Testis (tissue), 2 donors: ENCODE measurements at regions not wholly inside any gene's neighbourhood (a gene's known extent, or its start where the extent isn't known, plus 50 kb on each side); places are given as distances from the start of the nearest gene placed in this dataset.

Experiments used
- DNase-seq: peaks from one replicate; pipeline ENCODE4 v3.0.0-alpha.2; 2019
- H3K27ac ChIP-seq, 2 donors: fragments of 200-600 bp; sonication (generic); one replicate each; pipeline ENCODE4 v1.5.1; 2019
- H3K27me3 ChIP-seq: fragments of 200-600 bp; sonication (generic); one replicate; pipeline ENCODE4 v1.5.1; 2019
- H3K36me3 ChIP-seq: fragments of 200-600 bp; sonication (generic); one replicate; pipeline ENCODE4 v1.5.1; 2017; ENCODE audit warnings: low read depth; ENCODE audit errors: missing control alignments
- H3K4me1 ChIP-seq: fragments of 200-600 bp; sonication (generic); one replicate; pipeline ENCODE4 v1.5.1; 2019
- H3K4me3 ChIP-seq, 2 donors: fragments of 200-600 bp; sonication (generic); one replicate each; pipeline ENCODE4 v1.5.1; 2017 to 2019
- H3K9me3 ChIP-seq: fragments of 200-600 bp; sonication (generic); one replicate; pipeline ENCODE4 v1.5.1; 2017
- POLR2A ChIP-seq: fragments of 450-650 bp; IDR thresholded peaks from one replicate; pipeline ENCODE4 v1.6.1; 2017; ENCODE audit warnings: antibody characterized with exemption, mild to moderate bottlenecking, moderate library complexity
- WGBS, 2 donors: methylation state at CpG; one replicate each; pipeline ENCODE4 v1.1.5; 2018; 5-methylcytosine and 5-hydroxymethylcytosine counted together
- intact Hi-C: fragments of 100-400 bp; cut with DNase I; formaldehyde crosslinking; loops from one replicate; pipeline ENCODE4 v1.15.1; 2023; ENCODE audit warnings: low total_unique reads
- TF ChIP-seq, protein P1 (sequence below), 3 experiments: fragments of 450-650 bp in 2 of 3; fragments of 200-600 bp in 1 of 3; sonication (generic) in 1 of 3; IDR thresholded peaks; one replicate each; pipeline ENCODE4 v1.5.1; 2016 to 2019; ENCODE audit warnings: antibody characterized with exemption in 3 of 3, mild to moderate bottlenecking in 2 of 3, moderate library complexity in 1 of 3

- H3K27me3 ChIP-seq: no peaks in the 10 kb centered on the region
- H3K36me3 ChIP-seq: no peaks in the 10 kb centered on the region
- no peaks in the 10 kb centered on the region for H3K9me3 ChIP-seq
- intact Hi-C loops: no loop called here
- no peaks in the 10 kb centered on the region for H3K4me1 ChIP-seq
- H3K4me3 ChIP-seq: no peak overlapping the region
- TF ChIP-seq, protein P1, sequence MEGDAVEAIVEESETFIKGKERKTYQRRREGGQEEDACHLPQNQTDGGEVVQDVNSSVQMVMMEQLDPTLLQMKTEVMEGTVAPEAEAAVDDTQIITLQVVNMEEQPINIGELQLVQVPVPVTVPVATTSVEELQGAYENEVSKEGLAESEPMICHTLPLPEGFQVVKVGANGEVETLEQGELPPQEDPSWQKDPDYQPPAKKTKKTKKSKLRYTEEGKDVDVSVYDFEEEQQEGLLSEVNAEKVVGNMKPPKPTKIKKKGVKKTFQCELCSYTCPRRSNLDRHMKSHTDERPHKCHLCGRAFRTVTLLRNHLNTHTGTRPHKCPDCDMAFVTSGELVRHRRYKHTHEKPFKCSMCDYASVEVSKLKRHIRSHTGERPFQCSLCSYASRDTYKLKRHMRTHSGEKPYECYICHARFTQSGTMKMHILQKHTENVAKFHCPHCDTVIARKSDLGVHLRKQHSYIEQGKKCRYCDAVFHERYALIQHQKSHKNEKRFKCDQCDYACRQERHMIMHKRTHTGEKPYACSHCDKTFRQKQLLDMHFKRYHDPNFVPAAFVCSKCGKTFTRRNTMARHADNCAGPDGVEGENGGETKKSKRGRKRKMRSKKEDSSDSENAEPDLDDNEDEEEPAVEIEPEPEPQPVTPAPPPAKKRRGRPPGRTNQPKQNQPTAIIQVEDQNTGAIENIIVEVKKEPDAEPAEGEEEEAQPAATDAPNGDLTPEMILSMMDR (IDR thresholded peaks at IDR 0.05): no peak
- TF ChIP-seq POLR2A: no peak
- 94 to 95% methylated on average over 4 of the region's 4 CpGs for WGBS, 2 donors
- no peak for DNase-seq
- H3K27ac ChIP-seq: no peak overlapping the region
These were observed 655.2 kb downstream of the EPHA4 start for GRCh38 chr2:220916931-220917330.

DNA sequence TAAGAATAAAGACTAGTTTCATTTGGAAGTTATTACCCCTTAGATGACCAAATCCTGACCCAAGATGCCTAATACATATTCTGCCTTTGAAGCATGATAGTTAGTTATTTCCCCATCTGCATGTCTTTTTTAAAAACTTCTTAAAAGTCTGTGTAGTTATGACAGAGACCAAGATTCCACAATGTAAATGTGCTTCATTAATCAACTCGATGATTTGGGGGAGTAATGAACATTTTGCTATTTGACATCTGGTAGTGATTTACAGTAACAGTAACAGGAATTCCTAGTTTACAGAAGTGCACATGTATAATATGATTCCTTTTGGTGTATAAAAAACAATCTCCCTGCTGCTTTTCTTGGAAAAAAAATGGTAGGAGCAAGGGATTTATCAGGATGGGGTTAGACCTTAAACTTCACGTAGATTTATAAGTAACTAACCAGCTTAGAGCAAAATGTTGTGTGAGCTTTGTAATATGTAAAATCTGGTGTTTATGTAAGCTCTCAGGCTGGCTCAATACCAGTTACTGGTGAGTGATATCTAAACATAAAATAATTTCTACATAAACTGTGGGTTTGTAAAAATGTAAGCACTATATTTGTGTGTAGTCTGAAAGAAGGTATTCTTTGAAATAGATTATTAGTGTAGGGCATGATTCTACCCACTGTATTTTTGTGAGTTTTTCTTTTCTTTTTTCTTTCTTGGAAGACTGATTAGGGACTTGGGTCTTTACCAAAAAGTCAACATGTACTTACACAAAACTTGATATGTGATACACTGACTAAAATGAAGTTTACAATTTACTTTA lies 641.6 kb downstream of the EPHA4 start:
- intact Hi-C loops: no loop called here
- Histone ChIP-seq H3K27ac (no peak overlapping the region), H3K36me3 (no peaks in the 10 kb centered on the region), H3K4me1 (no peaks in the 10 kb centered on the region), H3K27me3 (no peaks in the 10 kb centered on the region), H3K9me3 (no peaks in the 10 kb centered on the region), H3K4me3 (no peak overlapping the region)
- no peak for DNase-seq
- no peak for TF ChIP-seq POLR2A
- TF ChIP-seq, protein P1 (IDR thresholded peaks at IDR 0.05): no peak
- 46 to 49% methylated on average over 2 of the region's 2 CpGs for WGBS, 2 donors

- DNase-seq: no peak
- Histone ChIP-seq H3K9me3 (no peaks in the 10 kb centered on the region), H3K27ac (no peak overlapping the region), H3K4me3 (no peak overlapping the region), H3K27me3 (no peaks in the 10 kb centered on the region), H3K36me3 (no peaks in the 10 kb centered on the region), H3K4me1 (no peaks in the 10 kb centered on the region)
- no peak for TF ChIP-seq POLR2A
- TF ChIP-seq, protein P1 (IDR thresholded peaks at IDR 0.05): no peak
- intact Hi-C loops: no loop called here
These were observed 640.6 kb downstream of the EPHA4 start for GRCh38 chr2:220931491-220931890.

DNA sequence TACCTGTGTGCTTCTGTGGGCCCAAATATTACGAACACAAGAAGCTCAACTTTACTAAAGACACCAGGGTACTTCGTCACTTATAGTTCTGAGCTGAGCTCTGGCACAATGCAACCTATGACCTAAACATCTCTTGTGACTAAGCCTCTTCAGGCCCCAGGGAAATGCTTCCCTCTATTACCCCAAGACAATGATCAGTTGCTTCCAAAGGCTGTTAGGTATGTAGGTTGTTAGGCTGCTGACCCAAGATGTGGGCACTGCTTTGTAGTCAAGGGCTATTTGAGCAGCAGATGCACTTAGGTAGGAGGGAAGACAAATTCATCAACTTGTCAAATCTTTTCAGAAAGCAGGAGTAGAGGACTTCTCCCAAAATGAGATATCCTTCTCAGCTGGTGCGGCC lies 640.1 kb downstream of the EPHA4 start:
- TF ChIP-seq POLR2A: no peak
- TF ChIP-seq, protein P1 (IDR thresholded peaks at IDR 0.05): no peak
- H3K27me3 ChIP-seq: no peaks in the 10 kb centered on the region
- no peaks in the 10 kb centered on the region for H3K9me3 ChIP-seq
- H3K27ac ChIP-seq: no peak overlapping the region
- no peaks in the 10 kb centered on the region for H3K36me3 ChIP-seq
- 97% methylated on average over 3 of the region's 3 CpGs for WGBS, 2 donors
- DNase-seq: no peak
- no peak overlapping the region for H3K4me3 ChIP-seq
- no peaks in the 10 kb centered on the region for H3K4me1 ChIP-seq
- intact Hi-C loops: no loop called here

- Histone ChIP-seq H3K9me3 (no peaks in the 10 kb centered on the region), H3K27ac (no peak overlapping the region), H3K4me1 (no peaks in the 10 kb centered on the region), H3K27me3 (no peaks in the 10 kb centered on the region), H3K4me3 (no peak overlapping the region), H3K36me3 (no peaks in the 10 kb centered on the region)
- DNase-seq: no peak
- 89 to 91% methylated on average over 8 of the region's 8 CpGs for WGBS, 2 donors
- intact Hi-C loops: no loop called here
- TF ChIP-seq, protein P1 (IDR thresholded peaks at IDR 0.05): no peak
- no peak for TF ChIP-seq POLR2A
These were observed 636.2 kb downstream of the EPHA4 start for GRCh38 chr2:220935789-220936321.
